GM21825 (cell line): ENCODE measurements at regions not wholly inside any gene's neighbourhood (a gene's known extent, or its start where the extent isn't known, plus 50 kb on each side); places are given as distances from the start of the nearest gene placed in this dataset.
"Not testable (repeated sequence)": the region's sequence is repeated elsewhere in the genome, so short reads cannot be mapped to it uniquely, and the experiment has no call there.

Experiments
- ATAC-seq: cut with Tn5 transposase; IDR thresholded peaks from one replicate; pipeline ENCODE4 v1.9.1; 2021; ENCODE audit warnings: mild to moderate bottlenecking, moderate library complexity; ENCODE audit not compliant: unreplicated experiment

GRCh38 chr4:137960371-137961050 is 281.6 kb downstream of the SLC7A11 start:
- ATAC-seq = no peak

DNA sequence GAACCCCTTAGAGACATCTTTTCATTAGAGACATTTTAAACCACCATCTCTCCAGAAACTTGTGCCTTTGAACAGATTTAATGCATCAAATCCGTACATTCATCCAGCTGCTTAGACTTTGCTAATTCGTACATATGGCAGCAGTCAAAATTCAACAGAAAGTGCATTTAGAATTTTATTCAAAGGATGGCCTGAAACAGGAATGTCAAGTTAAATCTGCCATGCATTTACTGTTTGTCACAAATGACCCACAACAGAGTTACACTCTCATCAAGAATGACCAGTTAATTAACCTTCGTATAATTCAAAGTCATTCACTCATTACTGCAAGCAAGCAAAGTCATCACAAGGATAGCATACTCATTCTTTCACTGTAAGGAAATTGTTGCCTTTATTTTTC is 284.3 kb downstream of the SLC7A11 start:
- ATAC-seq = no peak

GRCh38 chr4:137956256-137956655 is 285.9 kb downstream of the SLC7A11 start:
- ATAC-seq = no peak

GRCh38 chr4:137955595-137955994 is 286.6 kb downstream of the SLC7A11 start:
- no peak for ATAC-seq

GRCh38 chr4:137952116-137952515 is 290.0 kb downstream of the SLC7A11 start:
- no peak for ATAC-seq

DNA sequence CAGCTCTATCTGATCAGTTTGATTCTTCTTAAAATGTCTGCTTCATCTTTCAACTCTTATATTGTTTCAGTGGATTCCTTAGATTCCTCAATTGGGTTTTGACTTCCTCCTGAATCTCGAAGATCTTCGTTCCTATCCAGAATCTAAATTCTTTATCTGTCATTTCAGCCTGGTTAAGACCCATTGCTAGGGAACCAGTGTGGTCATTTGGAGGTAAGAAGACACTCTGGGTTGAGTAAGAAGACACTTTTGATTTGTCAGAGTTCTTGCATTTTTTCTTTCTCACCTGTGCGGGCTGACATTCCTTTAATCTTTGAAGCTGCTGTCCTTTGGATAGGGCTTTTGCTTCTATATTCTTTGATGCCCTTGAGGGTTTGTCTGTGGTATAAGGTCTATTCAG is 291.9 kb downstream of the SLC7A11 start:
- no peak for ATAC-seq

GRCh38 chr4:137949746-137950145 is 292.4 kb downstream of the SLC7A11 start:
- ATAC-seq = no peak

DNA sequence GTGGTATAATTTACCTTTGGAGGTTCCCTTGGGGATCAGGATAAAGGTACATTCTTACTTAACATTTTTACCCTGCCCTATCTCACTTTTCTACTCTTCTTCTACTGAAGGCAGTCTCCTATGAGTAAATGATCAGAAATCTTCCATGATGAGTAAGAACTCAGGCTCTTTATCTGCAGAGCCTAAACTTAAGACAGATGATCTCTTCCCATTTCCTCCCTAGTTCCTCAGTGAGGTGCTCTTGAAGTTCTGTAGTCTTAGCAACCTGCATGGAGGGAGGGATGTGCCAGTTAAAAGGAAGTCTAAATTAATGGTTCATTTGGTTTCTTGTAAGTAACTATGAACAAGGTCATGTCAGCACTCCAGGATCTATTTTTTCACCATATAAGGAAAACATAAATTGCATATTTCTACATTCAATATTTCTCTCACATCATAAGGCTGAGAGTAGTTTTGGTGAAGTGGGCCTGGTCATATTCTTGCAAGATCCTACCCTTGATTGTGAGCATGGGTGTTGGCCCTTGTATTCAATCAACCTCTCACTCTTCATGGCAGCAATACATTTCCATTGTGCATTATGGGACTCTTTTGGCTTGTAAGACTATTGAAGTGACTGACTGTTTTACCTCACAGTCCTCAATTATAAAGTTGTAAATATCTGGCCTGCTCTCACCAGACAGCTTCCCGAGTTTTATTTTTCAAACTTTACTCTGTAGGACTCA is 295.5 kb downstream of the SLC7A11 start:
- ATAC-seq = no peak

GRCh38 chr4:137942815-137943214 is 299.3 kb downstream of the SLC7A11 start:
- ATAC-seq = not testable (repeated sequence)

DNA sequence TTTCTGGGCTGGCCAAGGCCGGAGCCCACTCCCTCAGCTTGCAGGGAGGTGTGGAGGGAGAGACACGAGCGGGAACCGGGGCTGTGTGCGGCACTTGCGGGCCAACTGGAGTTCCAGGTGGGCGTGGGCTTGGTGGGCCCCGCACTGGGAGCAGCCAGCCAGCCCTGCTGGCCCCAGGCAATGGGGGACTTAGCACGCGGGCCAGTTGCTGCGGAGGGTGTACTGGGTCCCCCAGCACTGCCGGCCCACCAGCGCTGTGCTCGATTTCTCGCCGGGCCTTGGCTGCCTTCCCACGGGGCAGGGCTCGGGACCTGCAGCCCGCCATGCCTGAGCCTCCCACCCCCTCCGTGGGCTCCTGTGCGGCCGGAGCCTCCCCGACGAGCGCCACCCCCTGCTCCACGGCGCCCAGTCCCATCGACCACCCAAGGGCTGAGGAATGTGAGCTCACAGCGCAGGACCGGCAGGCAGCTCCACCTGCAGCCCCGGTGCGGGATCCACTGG is 300.1 kb downstream of the SLC7A11 start:
- ATAC-seq = not testable (repeated sequence)

- no peak for ATAC-seq
Observed at GRCh38 chr4:137934911-137935310, 307.2 kb downstream of the SLC7A11 start.

GRCh38 chr4:137934046-137934445 is 308.1 kb downstream of the SLC7A11 start:
- no peak for ATAC-seq

DNA sequence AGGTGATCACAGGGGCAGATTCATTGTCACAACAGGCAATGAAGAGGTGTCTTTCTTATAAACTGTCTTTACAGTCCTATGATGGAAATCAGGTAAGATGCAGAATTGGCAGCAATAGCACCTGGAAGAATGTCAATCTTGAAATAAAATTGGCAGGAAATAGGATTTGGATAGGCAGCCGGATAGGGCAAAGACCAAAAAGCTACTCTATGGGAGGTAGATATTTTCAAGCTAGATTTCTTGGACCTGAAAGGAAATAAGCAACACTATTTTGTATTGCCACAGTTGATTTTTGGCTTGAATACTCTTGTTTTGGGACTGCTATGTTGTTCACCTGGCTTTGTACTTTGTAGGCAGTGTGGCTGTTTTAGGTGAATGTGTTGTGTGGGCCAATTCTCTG is 314.2 kb downstream of the SLC7A11 start:
- ATAC-seq = no peak

- no peak for ATAC-seq
Observed at GRCh38 chr4:137923494-137923893, 318.7 kb downstream of the SLC7A11 start.

DNA sequence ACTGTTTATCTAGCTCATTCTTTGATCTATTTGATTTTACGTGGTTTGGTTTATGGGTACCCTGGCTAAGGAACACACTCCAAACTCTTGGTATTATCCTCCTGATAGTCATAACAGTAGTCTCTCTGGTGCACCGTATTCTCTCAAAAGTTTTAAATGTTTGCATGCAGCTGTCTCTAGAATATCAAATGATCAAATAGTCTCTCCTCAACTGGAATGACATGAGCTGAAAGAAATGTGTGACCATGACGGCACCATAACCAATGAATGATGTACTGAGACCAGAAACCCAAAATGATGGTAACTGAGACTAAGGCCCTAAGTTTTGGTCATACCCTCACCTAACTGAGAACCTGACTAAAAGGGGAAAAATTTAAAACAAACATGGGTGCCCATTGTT is 319.4 kb downstream of the SLC7A11 start:
- no peak for ATAC-seq

DNA sequence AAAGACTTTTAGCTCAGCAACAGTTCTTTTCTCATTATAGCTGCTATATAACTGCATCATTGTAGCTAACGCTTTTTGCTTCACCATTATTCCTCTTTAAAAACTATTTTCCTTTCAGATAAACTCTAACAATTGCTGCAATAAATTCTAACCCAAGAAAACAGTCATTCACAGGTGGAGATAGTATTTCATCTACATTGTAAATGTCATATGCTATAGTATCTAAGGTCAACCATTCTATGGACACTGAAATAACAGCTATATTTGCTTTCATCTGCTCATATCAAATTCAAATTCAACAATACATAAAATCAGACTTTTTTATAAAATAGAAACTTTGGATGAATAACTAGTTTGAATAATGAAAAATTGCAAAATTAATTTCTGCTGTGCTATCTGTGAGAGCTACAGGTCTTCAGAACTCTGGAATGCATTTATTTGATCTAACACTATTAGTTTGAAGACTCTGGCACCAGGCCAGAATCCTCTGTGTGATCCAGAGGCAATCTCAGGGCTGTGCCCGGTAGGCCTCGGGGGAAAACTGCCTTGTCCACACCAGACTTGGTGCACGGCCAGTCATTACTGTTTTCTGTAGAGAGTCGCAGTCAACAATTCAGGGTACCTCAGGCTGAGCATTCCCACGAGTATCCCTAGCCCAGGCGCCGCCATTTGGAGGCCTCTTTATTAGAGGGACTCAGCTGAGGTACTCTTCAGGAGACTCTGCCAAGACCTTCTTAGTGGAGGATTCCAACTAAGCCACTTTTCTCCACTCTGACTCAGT is 332.4 kb downstream of the SLC7A11 start:
- ATAC-seq = no peak

GRCh38 chr4:137905930-137906329 is 336.2 kb downstream of the SLC7A11 start:
- ATAC-seq = no peak

- no peak for ATAC-seq
Observed at GRCh38 chr4:137901114-137901513, 341.0 kb downstream of the SLC7A11 start.

DNA sequence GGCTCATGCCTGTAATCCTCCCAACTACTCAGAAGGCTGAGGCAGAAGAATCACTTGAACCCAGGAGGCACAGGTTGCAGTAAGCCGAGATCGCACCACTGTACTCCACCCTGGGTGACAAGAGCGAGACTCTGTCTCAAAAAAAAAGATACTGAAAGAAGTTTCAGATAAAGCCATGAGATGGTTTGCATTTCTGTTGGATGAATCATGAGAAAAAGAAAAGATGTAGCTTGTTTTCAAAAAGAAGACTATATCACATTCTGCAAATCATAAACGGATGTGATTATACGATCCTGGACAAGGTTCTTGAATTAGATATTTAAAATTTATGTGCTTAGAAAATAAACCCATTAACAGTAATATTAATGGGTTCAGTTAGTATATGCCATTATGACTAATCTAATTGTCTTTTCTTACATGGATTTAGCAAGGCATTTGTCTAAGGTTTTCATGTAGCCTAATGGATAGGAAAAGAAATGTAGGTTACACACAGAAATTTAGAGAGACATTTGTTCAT is 345.9 kb downstream of the SLC7A11 start:
- ATAC-seq = no peak

DNA sequence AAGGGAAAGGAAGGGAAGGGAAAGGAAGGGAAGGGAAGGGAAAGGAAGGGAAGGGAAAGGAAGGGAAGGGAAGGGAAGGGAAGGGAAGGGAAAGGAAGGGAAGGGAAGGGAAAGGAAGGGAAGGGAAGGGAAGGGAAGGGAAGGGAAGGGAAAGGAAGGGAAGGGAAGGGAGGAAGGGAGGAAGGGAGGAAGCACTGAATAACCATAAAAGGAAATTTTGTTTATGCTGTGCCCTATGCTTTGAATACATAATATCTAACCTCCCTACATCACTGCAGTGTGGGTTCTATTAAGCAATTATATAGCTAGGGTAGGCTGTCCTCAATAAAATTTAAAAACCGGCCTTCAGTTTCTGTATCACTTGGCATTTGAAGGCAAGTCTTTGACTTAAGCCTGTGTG is 346.6 kb downstream of the SLC7A11 start:
- not testable (repeated sequence) for ATAC-seq

DNA sequence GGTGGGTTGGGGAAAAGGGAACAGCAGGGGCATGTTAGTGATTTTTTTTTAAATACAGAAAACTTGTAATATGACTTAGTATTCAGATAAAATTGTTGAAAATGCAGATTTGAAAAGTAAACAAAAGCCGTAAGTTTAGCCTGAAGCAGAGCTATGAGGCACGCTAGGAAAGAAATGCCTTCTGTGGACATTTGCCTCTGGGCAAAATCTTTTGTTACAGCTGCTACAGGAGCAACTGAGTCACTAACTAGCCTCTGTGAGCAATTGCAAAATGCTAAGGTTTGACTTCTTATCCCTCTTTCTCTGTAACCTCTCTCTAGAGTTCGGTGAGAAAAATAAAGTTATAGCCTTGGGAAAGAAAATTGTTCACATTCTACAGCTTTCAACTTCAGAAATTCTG is 350.0 kb downstream of the SLC7A11 start:
- no peak for ATAC-seq
